Mesodermal cell (in vitro differentiated cells): ENCODE measurements at regions not wholly inside any gene's neighbourhood (a gene's known extent, or its start where the extent isn't known, plus 50 kb on each side); places are given as distances from the start of the nearest gene placed in this dataset.

Experiments used
- H3K27ac ChIP-seq: 2 replicates; pipeline ENCODE4 v1.7.0; 2013; ENCODE audit warnings: mild to moderate bottlenecking, low read depth, low read length, moderate library complexity; ENCODE audit not compliant: severe bottlenecking
- H3K36me3 ChIP-seq: 2 replicates; pipeline ENCODE4 v1.7.1; 2013; ENCODE audit warnings: mild to moderate bottlenecking, low read length, moderate library complexity; ENCODE audit not compliant: control insufficient read depth, insufficient read depth
- H3K4me1 ChIP-seq: one replicate; pipeline ENCODE4 v1.7.1; 2013; ENCODE audit warnings: mild to moderate bottlenecking, low read length; ENCODE audit not compliant: insufficient read depth, control insufficient read depth, poor library complexity, severe bottlenecking
- H3K4me3 ChIP-seq: 2 replicates; pipeline ENCODE4 v1.7.0; 2013; ENCODE audit warnings: low read length, control low read depth, mild to moderate bottlenecking; ENCODE audit not compliant: insufficient read depth, poor library complexity, severe bottlenecking; ENCODE audit errors: extremely low read depth
- H3K9me3 ChIP-seq: 2 replicates; pipeline ENCODE4 v1.7.1; 2013; ENCODE audit warnings: mild to moderate bottlenecking, low read length, moderate library complexity; ENCODE audit not compliant: control insufficient read depth
- WGBS, 2 experiments: methylation state at CpG; one replicate each; pipeline ENCODE4 v1.1.5; 2013; ENCODE audit warnings: missing lambda C conversion rate in 2 of 2; ENCODE audit not compliant: insufficient coverage in 2 of 2; 5-methylcytosine and 5-hydroxymethylcytosine counted together

DNA sequence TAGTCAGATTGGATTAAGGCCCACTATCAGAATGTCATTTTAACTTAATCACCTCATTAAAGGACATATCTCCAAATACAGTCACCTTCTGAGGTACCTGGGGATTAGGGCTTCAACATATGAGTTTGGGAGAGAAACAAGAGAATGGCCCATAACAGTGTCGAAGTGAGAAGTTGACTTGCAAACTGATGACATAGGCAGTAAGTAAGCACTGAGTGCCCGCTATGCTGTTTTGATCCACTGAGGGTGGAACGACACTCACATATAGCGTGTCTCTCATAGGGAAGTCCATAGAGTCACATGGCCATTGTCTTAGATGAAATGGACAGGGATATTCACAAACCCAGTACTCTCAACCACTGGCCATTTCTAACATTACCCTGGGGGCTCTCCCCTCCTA is 264.2 kb downstream of the SAMD5 start:
- 87 to 96% methylated on average over 2 to 4 of the region's 4 CpGs for WGBS, 2 experiments

DNA sequence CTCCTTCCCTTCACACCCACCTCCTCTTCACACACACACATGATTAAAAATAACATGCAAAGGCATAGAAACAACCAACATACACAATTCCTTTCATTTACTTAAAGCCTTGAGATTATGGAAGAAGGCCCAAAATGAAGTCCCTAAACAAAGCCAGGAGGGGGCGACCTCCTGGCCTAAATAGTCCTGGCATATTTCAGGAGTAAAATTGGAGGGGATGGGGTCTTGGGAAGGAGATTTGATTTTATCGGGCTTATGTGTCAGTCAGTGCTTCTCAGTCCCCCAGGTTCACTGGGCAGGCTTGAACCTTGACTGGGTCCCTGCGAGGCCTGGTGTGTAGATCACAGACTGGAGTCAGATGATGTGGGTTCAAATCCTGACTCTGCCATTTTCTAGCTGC is 266.4 kb downstream of the SAMD5 start:
- WGBS, 2 experiments: 44 to 71% methylated on average over 2 to 3 of the region's 3 CpGs
- Histone ChIP-seq H3K9me3 (no peaks in the 10 kb centered on the region), H3K4me3 (no peak overlapping the region), H3K36me3 (no peaks in the 10 kb centered on the region), H3K27ac (no peak overlapping the region), H3K4me1 (peaks cover 2% of the 10 kb centered on the region)

More for the DNA sequence above, 264.2 kb downstream of the SAMD5 start:
- H3K4me1 ChIP-seq: no peaks in the 10 kb centered on the region
- H3K9me3 ChIP-seq: no peaks in the 10 kb centered on the region
- H3K36me3 ChIP-seq: no peaks in the 10 kb centered on the region
- no peak overlapping the region for H3K4me3 ChIP-seq
- H3K27ac ChIP-seq: no peak overlapping the region

- Histone ChIP-seq H3K9me3 (no peaks in the 10 kb centered on the region), H3K27ac (no peak overlapping the region), H3K36me3 (no peaks in the 10 kb centered on the region), H3K4me3 (no peak overlapping the region), H3K4me1 (peaks cover 2% of the 10 kb centered on the region)
- WGBS, 2 experiments: 91% methylated on average over 3 of the region's 4 CpGs; no CpG with 5 or more reads in 1 of the 2 experiments
Measured at GRCh38 chr6:147776631-147777213, 268.2 kb downstream of the SAMD5 start.

GRCh38 chr6:147779624-147780023 is 271.1 kb downstream of the SAMD5 start:
- H3K4me3 ChIP-seq: no peak overlapping the region
- WGBS, 2 experiments: no CpG with 5 or more reads among the region's 1 CpG
- no peaks in the 10 kb centered on the region for H3K9me3 ChIP-seq
- no peak overlapping the region for H3K27ac ChIP-seq
- H3K36me3 ChIP-seq: no peaks in the 10 kb centered on the region
- H3K4me1 ChIP-seq: peaks cover 2% of the 10 kb centered on the region

- Histone ChIP-seq H3K9me3 (no peaks in the 10 kb centered on the region), H3K4me3 (no peak overlapping the region), H3K36me3 (no peaks in the 10 kb centered on the region), H3K4me1 (peaks cover 2% of the 10 kb centered on the region), H3K27ac (no peak overlapping the region)
- 80 to 94% methylated on average over 2 of the region's 3 CpGs for WGBS, 2 experiments
Measured at GRCh38 chr6:147782302-147782701, 273.8 kb downstream of the SAMD5 start.

- H3K9me3 ChIP-seq: no peaks in the 10 kb centered on the region
- no peaks in the 10 kb centered on the region for H3K36me3 ChIP-seq
- no peak overlapping the region for H3K4me3 ChIP-seq
- no peak overlapping the region for H3K27ac ChIP-seq
- 100% methylated on average over 1 of the region's 2 CpGs; no CpG with 5 or more reads in 1 of the 2 experiments for WGBS, 2 experiments
- H3K4me1 ChIP-seq: no peaks in the 10 kb centered on the region
Measured at GRCh38 chr6:147784371-147784770, 275.9 kb downstream of the SAMD5 start.

- Histone ChIP-seq H3K4me1 (no peaks in the 10 kb centered on the region), H3K4me3 (no peak overlapping the region), H3K27ac (no peak overlapping the region), H3K9me3 (no peaks in the 10 kb centered on the region), H3K36me3 (no peaks in the 10 kb centered on the region)
- WGBS, 2 experiments: 60 to 88% methylated on average over 1 to 2 of the region's 2 CpGs
Measured at GRCh38 chr6:147787417-147787816, 278.9 kb downstream of the SAMD5 start.

DNA sequence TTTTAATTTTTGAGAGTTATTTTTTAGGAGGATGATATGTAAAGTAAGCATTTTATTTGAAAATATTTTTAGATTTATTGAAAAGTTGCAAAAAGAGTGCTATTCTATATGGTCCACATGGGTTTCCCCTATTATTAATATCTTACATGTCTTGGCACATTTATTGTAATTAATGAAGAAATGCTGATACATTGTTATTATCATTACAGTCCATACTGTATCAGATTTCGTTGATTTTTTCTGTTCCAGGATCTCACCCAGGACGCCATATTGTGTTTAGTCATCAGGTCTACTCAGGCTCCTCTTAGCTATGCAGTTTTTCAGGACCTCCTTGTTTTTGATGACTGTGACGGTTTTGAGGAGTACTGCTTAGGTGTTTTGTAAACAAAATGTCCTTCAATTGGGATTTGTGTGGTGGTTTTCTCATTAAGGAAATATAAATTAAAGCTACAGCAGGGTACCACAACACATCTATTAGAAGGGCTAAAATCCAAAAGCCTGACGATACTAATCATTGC is 281.0 kb downstream of the SAMD5 start:
- no peaks in the 10 kb centered on the region for H3K36me3 ChIP-seq
- H3K27ac ChIP-seq: no peak overlapping the region
- no peak overlapping the region for H3K4me3 ChIP-seq
- no peaks in the 10 kb centered on the region for H3K9me3 ChIP-seq
- no peaks in the 10 kb centered on the region for H3K4me1 ChIP-seq
- WGBS, 2 experiments: 77 to 100% methylated on average over 1 to 2 of the region's 4 CpGs

DNA sequence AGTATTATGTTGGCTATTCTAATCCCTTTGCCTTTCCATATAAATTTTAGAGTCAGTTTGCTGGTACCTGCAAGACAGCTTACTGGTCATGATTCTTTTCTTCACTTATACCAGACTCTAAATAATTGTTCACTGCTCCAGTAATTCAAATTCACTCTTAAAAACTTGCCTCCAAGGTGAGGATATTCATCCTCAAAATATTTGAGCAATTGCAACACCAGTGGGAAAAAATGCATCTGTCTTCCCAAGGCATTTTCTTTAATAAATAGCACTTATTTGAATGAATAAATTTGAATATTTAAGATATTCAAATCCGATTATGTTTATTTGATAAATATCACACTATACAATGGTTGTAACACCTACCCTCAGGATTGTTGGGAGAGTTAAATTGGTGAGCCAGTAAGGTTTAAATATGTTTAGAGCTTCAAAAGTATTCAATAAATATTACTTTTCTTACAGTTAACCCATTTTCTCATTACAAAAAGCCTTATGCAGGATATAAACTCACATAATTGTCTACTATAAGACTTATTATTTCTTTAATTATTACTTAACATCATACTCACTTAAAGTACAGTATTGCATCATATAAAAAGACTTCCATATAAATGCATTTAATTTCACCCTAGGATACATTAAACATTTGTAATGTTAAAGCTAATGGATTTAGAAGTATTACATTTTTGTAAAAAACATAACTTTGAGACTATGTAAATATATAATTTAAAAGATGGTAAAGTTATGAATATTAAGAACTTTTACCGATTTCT is 285.6 kb downstream of the SAMD5 start:
- Histone ChIP-seq H3K4me3 (no peak overlapping the region), H3K9me3 (no peaks in the 10 kb centered on the region), H3K27ac (no peak overlapping the region), H3K4me1 (no peaks in the 10 kb centered on the region), H3K36me3 (no peaks in the 10 kb centered on the region)
- WGBS, 2 experiments: 83% methylated on average over 1 of the region's 2 CpGs; no CpG with 5 or more reads in 1 of the 2 experiments

GRCh38 chr6:147802459-147802858 is 294.0 kb downstream of the SAMD5 start:
- no CpG with 5 or more reads among the region's 4 CpGs for WGBS, 2 experiments
- H3K4me3 ChIP-seq: no peak overlapping the region
- no peak overlapping the region for H3K27ac ChIP-seq
- H3K36me3 ChIP-seq: no peaks in the 10 kb centered on the region
- no peaks in the 10 kb centered on the region for H3K4me1 ChIP-seq
- H3K9me3 ChIP-seq: peaks cover 6% of the 10 kb centered on the region

DNA sequence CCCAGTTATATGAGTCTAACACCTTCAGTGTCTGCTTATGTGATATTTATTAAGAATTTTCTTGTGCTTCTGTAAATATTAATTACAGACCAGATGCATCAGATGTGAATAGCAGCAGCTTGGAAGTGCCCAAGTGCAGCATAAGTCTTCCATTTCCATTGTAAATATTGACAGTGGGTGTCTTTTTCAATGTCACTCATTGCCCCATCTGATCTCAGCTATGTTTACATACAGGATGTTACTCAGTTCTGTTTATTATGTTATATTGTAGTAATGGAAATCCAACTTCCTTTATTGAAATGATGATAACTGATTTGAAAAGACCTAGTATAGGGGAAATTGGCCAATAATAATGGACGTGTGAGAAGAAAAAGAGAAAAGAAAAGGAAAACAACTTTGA is 296.7 kb downstream of the SAMD5 start:
- WGBS, 2 experiments: 91 to 100% methylated on average over 1 of the region's 1 CpG
- Histone ChIP-seq H3K27ac (no peak overlapping the region), H3K4me1 (no peaks in the 10 kb centered on the region), H3K36me3 (no peaks in the 10 kb centered on the region), H3K9me3 (peaks cover 6% of the 10 kb centered on the region), H3K4me3 (no peak overlapping the region)
